ENCODE measurements at regions not wholly inside any gene's neighbourhood (a gene's known extent, or its start where the extent isn't known, plus 50 kb on each side); places are given as distances from the start of the nearest gene placed in this dataset.

DNA sequence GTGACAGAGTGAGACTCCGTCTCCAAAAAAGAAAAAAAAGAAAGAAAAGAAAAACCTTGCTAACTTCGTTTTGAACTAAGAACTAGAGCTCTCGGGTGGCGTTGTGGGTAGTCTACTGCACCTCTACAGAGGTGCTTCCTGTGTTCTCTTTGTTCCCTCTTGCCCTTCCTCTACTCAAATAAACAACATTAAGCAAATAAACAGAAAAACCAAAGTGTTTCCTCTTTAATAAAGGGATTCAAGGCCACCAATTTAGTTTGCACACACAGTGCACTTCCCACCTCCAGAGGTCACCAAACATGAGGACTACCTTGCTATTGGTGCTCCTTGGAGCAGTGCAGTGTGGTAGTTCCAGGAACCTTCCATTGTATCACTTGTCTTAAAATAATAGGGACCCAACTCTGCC lies 354.2 kb upstream of the TBL1XR1 start:
- Mint-ChIP-seq H3K27ac (peak overlapping the region; percentile 65), H3K4me1 (peaks cover 36% of the 10 kb centered on the region), H3K36me3 (ENCODE audit: low read depth) (no peaks in the 10 kb centered on the region), H3K27me3 (ENCODE audit: low read depth, poor library complexity) (no peaks in the 10 kb centered on the region), H3K9me3 (no peaks in the 10 kb centered on the region), H3K4me3 (no peak overlapping the region)
- no peak for DNase-seq
- TF ChIP-seq, protein P1, sequence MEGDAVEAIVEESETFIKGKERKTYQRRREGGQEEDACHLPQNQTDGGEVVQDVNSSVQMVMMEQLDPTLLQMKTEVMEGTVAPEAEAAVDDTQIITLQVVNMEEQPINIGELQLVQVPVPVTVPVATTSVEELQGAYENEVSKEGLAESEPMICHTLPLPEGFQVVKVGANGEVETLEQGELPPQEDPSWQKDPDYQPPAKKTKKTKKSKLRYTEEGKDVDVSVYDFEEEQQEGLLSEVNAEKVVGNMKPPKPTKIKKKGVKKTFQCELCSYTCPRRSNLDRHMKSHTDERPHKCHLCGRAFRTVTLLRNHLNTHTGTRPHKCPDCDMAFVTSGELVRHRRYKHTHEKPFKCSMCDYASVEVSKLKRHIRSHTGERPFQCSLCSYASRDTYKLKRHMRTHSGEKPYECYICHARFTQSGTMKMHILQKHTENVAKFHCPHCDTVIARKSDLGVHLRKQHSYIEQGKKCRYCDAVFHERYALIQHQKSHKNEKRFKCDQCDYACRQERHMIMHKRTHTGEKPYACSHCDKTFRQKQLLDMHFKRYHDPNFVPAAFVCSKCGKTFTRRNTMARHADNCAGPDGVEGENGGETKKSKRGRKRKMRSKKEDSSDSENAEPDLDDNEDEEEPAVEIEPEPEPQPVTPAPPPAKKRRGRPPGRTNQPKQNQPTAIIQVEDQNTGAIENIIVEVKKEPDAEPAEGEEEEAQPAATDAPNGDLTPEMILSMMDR (IDR thresholded peaks at IDR 0.05), result no peak

DNA sequence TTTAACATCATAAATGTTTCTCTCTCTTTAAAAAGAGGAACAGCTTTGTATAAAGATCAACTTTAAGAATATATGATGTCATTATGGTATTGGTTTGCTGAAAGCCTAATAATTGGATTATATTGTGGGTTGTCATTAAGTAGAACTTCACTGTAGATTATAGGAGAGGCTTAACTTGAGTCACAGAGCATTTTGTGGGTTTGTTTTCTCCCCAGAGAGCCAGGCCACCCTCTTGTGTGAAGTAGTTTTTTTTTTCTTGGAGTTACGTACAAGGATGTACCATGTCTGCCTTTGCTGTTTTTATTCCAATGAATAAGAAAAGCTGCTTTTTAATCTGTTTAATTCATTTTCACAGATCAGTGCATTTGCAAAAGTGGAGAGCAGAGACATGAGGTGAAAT lies 354.8 kb upstream of the TBL1XR1 start:
- no peak overlapping the region for H3K4me3 Mint-ChIP-seq
- no peaks in the 10 kb centered on the region for H3K9me3 Mint-ChIP-seq
- no peak for DNase-seq
- H3K36me3 Mint-ChIP-seq (ENCODE audit: low read depth), result no peaks in the 10 kb centered on the region
- no peaks in the 10 kb centered on the region for H3K27me3 Mint-ChIP-seq (ENCODE audit: low read depth, poor library complexity)
- TF ChIP-seq, protein P1 (IDR thresholded peaks at IDR 0.05), result no peak
- peaks cover 42% of the 10 kb centered on the region for H3K4me1 Mint-ChIP-seq
- H3K27ac Mint-ChIP-seq, result no peak overlapping the region

DNA sequence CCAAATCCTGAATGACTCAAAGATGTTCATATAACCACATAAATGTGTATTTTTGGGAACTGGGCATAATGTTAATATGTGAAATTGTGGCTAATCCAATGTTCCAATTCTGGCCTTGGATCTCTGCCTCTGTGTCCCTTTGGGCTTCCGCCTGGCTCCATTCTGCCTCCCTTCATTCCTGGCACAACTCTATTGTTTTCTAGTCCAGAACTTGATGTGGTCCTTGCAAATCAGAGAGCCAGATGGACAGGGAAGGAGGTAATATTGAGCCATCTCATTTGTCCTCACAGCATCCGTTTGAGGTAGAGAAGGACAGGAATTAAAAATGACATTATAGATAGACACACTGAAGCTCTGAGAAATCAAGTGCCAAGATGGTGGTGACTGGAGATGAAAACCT lies 355.7 kb upstream of the TBL1XR1 start:
- Mint-ChIP-seq H3K36me3 (ENCODE audit: low read depth) (no peaks in the 10 kb centered on the region), H3K27ac (no peak overlapping the region), H3K27me3 (ENCODE audit: low read depth, poor library complexity) (no peaks in the 10 kb centered on the region), H3K9me3 (no peaks in the 10 kb centered on the region), H3K4me3 (no peak overlapping the region), H3K4me1 (peaks cover 46% of the 10 kb centered on the region)
- TF ChIP-seq, protein P1 (IDR thresholded peaks at IDR 0.05), result no peak
- DNase-seq, result no peak

DNA sequence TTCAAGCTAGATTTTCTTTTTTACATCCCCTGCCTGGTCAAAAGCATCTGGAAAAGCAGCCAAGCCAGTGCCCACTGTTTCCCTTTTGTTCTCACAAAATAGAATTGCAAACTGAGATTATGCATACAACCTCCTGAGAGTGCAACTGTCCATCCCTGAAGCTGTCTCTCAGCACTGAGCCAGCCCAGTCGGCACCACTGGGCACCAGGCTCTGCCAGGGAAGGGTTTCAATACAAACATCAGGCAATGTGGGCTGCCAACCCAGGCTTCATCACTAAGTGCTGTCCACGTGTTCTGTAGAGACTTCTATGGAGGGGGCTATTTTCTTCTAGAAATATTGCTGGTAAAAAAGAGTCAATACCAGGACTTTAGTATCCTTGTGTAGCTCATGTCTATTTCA lies 356.3 kb upstream of the TBL1XR1 start:
- Mint-ChIP-seq H3K4me1 (peaks cover 49% of the 10 kb centered on the region), H3K36me3 (ENCODE audit: low read depth) (no peaks in the 10 kb centered on the region), H3K27ac (no peak overlapping the region), H3K4me3 (no peak overlapping the region), H3K27me3 (ENCODE audit: low read depth, poor library complexity) (no peaks in the 10 kb centered on the region), H3K9me3 (no peaks in the 10 kb centered on the region)
- TF ChIP-seq, protein P1 (IDR thresholded peaks at IDR 0.05), result no peak
- no peak for DNase-seq

DNA sequence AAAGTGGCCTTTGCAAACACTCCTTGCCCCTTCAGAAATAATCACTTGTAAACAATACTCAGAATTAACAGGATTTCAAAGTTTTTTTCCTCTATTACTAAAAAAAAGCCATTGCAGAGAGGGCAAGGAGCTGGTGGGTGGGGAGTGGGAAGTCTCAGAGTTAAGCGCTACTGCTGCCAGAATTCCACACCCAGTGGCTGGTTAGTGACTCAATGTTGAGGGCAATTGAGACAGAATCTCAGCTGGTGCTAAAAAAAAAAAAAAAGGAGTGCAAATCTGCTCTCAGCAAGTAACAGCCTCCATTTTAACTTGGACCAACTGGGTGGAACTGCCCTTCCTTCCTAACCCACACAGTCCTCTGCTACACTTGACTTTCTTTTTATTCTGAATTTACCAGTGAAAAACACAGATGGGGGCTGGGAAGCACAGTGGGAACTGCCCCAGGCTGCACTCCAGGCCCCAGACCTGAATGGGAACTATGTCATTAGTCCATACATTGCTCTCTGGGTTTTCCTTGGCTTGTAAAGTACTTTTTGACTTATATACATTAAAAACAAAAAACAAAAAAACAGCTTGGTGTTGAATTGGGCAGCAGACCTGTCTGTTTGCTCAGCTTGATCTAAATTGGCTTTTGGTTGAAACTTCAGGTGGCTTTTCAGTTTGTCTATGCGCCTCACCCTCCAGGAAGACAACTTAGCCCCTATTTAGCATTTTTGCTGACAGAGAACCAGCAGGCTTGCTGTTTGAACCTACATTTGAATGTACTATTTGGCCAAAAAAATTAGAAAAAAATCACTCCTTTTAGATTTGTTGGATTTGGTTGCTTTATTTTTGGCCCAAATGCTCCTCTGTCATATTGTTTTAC lies 357.8 kb upstream of the TBL1XR1 start:
- Mint-ChIP-seq H3K36me3 (ENCODE audit: low read depth) (no peaks in the 10 kb centered on the region), H3K27ac (no peak overlapping the region), H3K4me1 (peaks cover 49% of the 10 kb centered on the region), H3K9me3 (peaks cover 6% of the 10 kb centered on the region), H3K4me3 (no peak overlapping the region), H3K27me3 (ENCODE audit: low read depth, poor library complexity) (no peaks in the 10 kb centered on the region)
- DNase-seq, result no peak
- TF ChIP-seq, protein P1 (IDR thresholded peaks at IDR 0.05), result no peak

DNA sequence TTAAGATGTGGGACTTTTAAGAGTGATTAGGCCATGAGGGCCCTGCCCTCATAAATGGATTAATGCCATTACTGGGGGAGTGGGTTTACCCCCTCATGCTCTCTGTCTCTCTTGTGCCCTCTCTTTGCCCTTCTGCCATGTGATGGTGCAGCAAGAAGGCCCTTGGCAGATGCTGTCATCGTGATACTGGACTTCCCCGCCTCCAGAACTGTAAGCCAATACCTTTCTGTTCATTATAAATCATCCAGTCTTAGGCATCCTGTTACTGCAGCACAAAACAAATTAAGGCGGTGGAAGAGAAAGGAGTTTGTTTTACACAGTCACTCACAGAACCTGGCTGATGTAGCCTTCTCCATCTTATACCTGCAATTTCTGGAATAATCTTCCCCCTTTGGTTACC lies 360.3 kb upstream of the TBL1XR1 start:
- Mint-ChIP-seq H3K4me1 (peaks cover 54% of the 10 kb centered on the region), H3K27me3 (ENCODE audit: low read depth, poor library complexity) (no peaks in the 10 kb centered on the region), H3K4me3 (no peak overlapping the region), H3K36me3 (ENCODE audit: low read depth) (no peaks in the 10 kb centered on the region), H3K27ac (peak overlapping the region; percentile 87), H3K9me3 (peaks cover 6% of the 10 kb centered on the region)
- TF ChIP-seq, protein P1 (IDR thresholded peaks at IDR 0.05), result no peak
- DNase-seq, result no peak
